ENCODE measurements at regions not wholly inside any gene's neighbourhood (a gene's known extent, or its start where the extent isn't known, plus 50 kb on each side); places are given as distances from the start of the nearest gene placed in this dataset.
"Not testable (repeated sequence)": the region's sequence is repeated elsewhere in the genome, so short reads cannot be mapped to it uniquely, and the experiment has no call there.

- no peak for DNase-seq
These were observed 551.3 kb downstream of the NSUN3 start for GRCh38 chr3:94614192-94614591.

GRCh38 chr3:94615275-94616065 is 552.6 kb downstream of the NSUN3 start:
- DNase-seq: no peak

GRCh38 chr3:94616833-94617232 is 554.0 kb downstream of the NSUN3 start:
- no peak for DNase-seq

- DNase-seq: no peak
These were observed 554.5 kb downstream of the NSUN3 start for GRCh38 chr3:94617312-94617711.

- no peak for DNase-seq
These were observed 556.8 kb downstream of the NSUN3 start for GRCh38 chr3:94619643-94620042.

- no peak for DNase-seq
These were observed 563.7 kb downstream of the NSUN3 start for GRCh38 chr3:94626573-94626972.

GRCh38 chr3:94627689-94628088 is 564.8 kb downstream of the NSUN3 start:
- DNase-seq: no peak

- DNase-seq: no peak
These were observed 580.5 kb downstream of the NSUN3 start for GRCh38 chr3:94643400-94643799.

GRCh38 chr3:94645790-94646189 is 582.9 kb downstream of the NSUN3 start:
- no peak for DNase-seq

- no peak for DNase-seq
These were observed 584.3 kb downstream of the NSUN3 start for GRCh38 chr3:94647131-94647530.

- DNase-seq: not testable (repeated sequence)
These were observed 585.7 kb downstream of the NSUN3 start for GRCh38 chr3:94648270-94649180.

- no peak for DNase-seq
These were observed 591.2 kb downstream of the NSUN3 start for GRCh38 chr3:94654096-94654495.

- DNase-seq: no peak
These were observed 603.1 kb downstream of the NSUN3 start for GRCh38 chr3:94665922-94666321.

- DNase-seq: no peak
These were observed 608.2 kb downstream of the NSUN3 start for GRCh38 chr3:94671078-94671477.

GRCh38 chr3:94673876-94674275 is 611.0 kb downstream of the NSUN3 start:
- DNase-seq: no peak

GRCh38 chr3:94686208-94686607 is 623.3 kb downstream of the NSUN3 start:
- DNase-seq: no peak

- no peak for DNase-seq
These were observed 631.3 kb downstream of the NSUN3 start for GRCh38 chr3:94693997-94694640.

- no peak for DNase-seq
These were observed 632.0 kb downstream of the NSUN3 start for GRCh38 chr3:94694894-94695293.

GRCh38 chr3:94704467-94704866 is 641.6 kb downstream of the NSUN3 start:
- DNase-seq: no peak

GRCh38 chr3:94709249-94709902 is 646.5 kb downstream of the NSUN3 start:
- DNase-seq: no peak

- no peak for DNase-seq
These were observed 651.3 kb downstream of the NSUN3 start for GRCh38 chr3:94714194-94714593.

GRCh38 chr3:94716326-94717018 is 653.6 kb downstream of the NSUN3 start:
- no peak for DNase-seq

Data from hematopoietic multipotent progenitor cell treated with erythropoietin and hydrocortisone succinate and interleukin-3 and kit ligand, for 4 days (in vitro differentiated cells).